ENCODE measurements at regions not wholly inside any gene's neighbourhood (a gene's known extent, or its start where the extent isn't known, plus 50 kb on each side); places are given as distances from the start of the nearest gene placed in this dataset.

- Histone ChIP-seq H3K27ac (no peak overlapping the region), H3K4me3 (ENCODE audit: low read depth, low read length) (no peak overlapping the region), H3K36me3 (replicated peaks) (no peaks in the 10 kb centered on the region), H3K27me3 (replicated peaks) (no peaks in the 10 kb centered on the region)
- TF ChIP-seq CTCF (IDR thresholded peaks at IDR 0.05; ENCODE audit: low read depth, low read length, missing control alignments): no peak
- DNase-seq: no peak
- in situ Hi-C loops (cut with HindIII; ENCODE audit: low pct_ligation_motif_present, low sequenced_read_pairs): no loop called here
Observed at GRCh38 chr14:95763875-95764274, 50.0 kb upstream of the TCL1A start.

All from brain microvascular endothelial cell (primary cell).